ENCODE measurements at regions not wholly inside any gene's neighbourhood (a gene's known extent, or its start where the extent isn't known, plus 50 kb on each side); places are given as distances from the start of the nearest gene placed in this dataset.
A peak's percentile ranks its signal among the peaks of the same experiment; 100 is the strongest.

DNA sequence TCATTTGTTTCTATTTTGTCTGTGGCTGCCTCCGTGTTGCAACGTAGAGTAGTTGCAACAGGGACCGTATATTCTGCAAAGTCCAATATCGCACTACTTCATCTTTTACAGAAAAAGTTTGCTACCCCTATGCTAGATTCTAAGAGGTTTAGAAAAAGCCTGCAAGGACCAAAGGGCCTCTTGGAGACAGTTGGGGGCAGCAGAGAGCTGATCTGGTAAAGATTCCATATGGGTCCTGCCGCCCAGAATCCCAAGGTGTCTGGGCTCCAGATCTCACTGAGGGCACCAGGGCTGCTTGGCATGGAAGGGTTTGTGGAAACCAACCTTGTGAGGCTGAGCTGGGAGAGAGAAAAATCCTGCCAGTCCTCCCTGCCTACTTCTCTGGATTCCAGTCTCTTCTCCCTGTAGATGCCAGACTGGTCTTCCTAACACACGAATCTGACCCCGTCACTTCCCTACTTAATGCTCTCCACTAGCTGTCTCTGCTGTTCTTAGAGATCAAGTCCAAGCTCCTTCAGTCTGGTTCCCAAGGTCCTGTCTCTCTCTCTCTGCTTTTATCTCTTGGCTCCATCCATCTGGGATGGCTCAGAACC lies 74.6 kb downstream of the GLRX5 start:
- TF ChIP-seq, protein P1, sequence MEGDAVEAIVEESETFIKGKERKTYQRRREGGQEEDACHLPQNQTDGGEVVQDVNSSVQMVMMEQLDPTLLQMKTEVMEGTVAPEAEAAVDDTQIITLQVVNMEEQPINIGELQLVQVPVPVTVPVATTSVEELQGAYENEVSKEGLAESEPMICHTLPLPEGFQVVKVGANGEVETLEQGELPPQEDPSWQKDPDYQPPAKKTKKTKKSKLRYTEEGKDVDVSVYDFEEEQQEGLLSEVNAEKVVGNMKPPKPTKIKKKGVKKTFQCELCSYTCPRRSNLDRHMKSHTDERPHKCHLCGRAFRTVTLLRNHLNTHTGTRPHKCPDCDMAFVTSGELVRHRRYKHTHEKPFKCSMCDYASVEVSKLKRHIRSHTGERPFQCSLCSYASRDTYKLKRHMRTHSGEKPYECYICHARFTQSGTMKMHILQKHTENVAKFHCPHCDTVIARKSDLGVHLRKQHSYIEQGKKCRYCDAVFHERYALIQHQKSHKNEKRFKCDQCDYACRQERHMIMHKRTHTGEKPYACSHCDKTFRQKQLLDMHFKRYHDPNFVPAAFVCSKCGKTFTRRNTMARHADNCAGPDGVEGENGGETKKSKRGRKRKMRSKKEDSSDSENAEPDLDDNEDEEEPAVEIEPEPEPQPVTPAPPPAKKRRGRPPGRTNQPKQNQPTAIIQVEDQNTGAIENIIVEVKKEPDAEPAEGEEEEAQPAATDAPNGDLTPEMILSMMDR (IDR thresholded peaks at IDR 0.05; ENCODE audit: low read depth, low read length): peak; percentile 79
- TF ChIP-seq POLR2A (IDR thresholded peaks at IDR 0.05; ENCODE audit: extremely low read depth, insufficient read length): no peak
- H3K4me3 ChIP-seq (ENCODE audit: low read depth, low read length): no peak overlapping the region
- DNase-seq (ENCODE audit: low read depth): peak; percentile 50

DNA sequence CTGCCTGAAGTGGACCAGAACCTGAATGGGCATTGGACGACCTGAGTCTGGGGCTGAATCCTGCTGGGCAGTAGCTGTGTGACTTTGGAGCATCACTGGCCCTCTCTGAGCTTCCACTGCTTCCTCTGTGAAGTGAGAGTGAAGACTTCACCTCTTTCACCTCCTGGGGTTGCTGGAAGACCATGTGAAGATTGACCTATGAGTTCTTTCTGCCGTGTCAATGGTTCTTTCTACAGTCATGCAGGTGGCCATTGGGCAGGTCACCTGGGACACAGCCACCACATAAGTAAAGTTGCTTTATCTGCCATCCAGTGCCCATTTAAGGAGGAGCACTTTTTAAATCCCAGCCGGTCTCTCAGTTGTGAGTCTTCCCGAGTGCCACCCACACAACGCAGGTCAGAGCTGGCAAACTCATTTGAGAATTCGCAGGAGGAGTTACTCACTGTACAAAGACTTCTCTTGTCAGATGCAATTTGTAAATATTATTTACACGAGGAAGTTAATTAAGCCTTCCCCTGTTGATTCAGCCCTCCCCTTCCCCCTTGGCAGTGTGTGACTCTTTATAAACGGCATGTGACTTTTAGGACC lies 74.8 kb upstream of the TCL1B start:
- DNase-seq (ENCODE audit: low read depth): no peak
- no peak overlapping the region for H3K4me3 ChIP-seq (ENCODE audit: low read depth, low read length)
- TF ChIP-seq, protein P2, sequence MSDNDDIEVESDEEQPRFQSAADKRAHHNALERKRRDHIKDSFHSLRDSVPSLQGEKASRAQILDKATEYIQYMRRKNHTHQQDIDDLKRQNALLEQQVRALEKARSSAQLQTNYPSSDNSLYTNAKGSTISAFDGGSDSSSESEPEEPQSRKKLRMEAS (IDR thresholded peaks at IDR 0.05; ENCODE audit: low read depth, low read length): no peak
- TF ChIP-seq MYC (IDR thresholded peaks at IDR 0.05; ENCODE audit: low read depth, low read length) (no peak), POLR2A (IDR thresholded peaks at IDR 0.05; ENCODE audit: extremely low read depth, insufficient read length) (no peak)
- TF ChIP-seq, protein P1 (IDR thresholded peaks at IDR 0.05; ENCODE audit: low read depth, low read length): no peak

DNA sequence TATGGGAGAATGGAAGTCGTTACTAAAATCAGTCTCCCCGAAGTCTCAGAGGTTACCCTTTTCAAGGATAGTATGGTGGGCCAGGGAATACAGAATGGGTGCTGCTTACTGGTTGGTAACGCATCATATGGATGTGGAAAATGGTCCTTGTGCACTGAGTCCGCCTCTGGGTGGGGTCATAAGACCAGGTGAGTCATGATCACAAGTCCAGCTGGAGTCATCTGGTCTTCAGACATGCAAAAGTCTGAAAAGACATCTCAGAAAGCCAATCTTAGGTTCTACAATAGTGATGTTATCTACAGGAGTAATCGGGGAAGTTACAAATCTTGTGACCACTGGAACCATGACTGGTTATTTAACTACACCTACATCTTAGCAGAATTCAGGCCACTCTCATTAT lies 71.9 kb upstream of the TCL1B start:
- no peak for DNase-seq (ENCODE audit: low read depth)
- TF ChIP-seq POLR2A (IDR thresholded peaks at IDR 0.05; ENCODE audit: extremely low read depth, insufficient read length) (no peak), MYC (IDR thresholded peaks at IDR 0.05; ENCODE audit: low read depth, low read length) (no peak)
- TF ChIP-seq, protein P2 (IDR thresholded peaks at IDR 0.05; ENCODE audit: low read depth, low read length): no peak
- TF ChIP-seq, protein P1 (IDR thresholded peaks at IDR 0.05; ENCODE audit: low read depth, low read length): no peak
- H3K4me3 ChIP-seq (ENCODE audit: low read depth, low read length): no peak overlapping the region

DNA sequence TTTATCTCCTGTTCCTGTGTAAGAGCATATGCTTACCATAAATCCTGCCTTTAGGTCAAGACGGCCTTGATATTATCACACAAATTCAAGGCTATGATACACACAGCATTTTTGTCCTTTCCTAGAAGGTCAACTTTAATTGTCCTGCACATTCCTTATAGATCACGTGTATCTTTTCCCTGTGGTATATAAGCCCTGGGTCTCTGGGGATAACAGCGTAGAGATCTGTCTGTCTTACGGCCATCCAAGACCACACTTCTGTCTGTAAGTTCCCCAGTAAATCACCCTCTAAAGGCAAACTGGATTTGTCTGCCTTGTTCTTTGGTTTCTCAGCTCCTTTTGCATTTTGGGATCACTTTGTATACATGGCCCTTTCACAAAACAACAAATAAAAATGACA lies 69.5 kb upstream of the TCL1B start:
- TF ChIP-seq, protein P1 (IDR thresholded peaks at IDR 0.05; ENCODE audit: low read depth, low read length): no peak
- TF ChIP-seq POLR2A (IDR thresholded peaks at IDR 0.05; ENCODE audit: extremely low read depth, insufficient read length) (no peak), MYC (IDR thresholded peaks at IDR 0.05; ENCODE audit: low read depth, low read length) (no peak)
- TF ChIP-seq, protein P2 (IDR thresholded peaks at IDR 0.05; ENCODE audit: low read depth, low read length): no peak
- no peak for DNase-seq (ENCODE audit: low read depth)
- H3K4me3 ChIP-seq (ENCODE audit: low read depth, low read length): no peak overlapping the region

DNA sequence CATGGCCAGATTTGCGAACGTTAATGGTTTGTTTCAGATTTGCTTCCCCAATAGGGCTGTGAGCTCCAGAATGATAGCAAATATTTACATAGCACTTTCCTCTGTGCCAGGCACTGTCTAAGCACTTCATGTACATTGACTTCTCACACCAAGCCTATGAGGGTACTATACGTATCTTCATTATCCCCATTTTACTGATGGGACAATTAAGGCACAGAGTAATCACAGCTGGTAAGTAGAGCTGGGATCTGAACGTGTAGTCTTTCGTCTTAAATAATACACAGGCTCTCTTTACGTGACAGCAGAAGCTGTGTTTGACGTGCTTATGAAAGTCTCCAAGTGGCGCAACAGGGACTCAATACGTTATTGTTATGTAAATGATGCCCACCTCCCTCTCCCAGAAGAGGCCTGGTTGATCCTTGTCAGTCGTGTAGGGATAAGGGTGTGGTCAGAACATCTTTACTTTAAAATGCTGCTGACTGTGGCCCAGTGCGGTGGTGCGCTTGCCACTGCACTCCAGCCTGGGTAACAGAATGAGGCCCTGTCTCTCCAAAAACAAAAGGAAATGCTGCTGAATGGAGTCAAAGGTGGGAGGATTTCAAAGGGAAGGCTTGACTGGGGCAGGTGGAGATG lies 66.3 kb upstream of the TCL1B start:
- H3K4me3 ChIP-seq (ENCODE audit: low read depth, low read length): no peak overlapping the region
- TF ChIP-seq MYC (IDR thresholded peaks at IDR 0.05; ENCODE audit: low read depth, low read length) (no peak), POLR2A (IDR thresholded peaks at IDR 0.05; ENCODE audit: extremely low read depth, insufficient read length) (no peak)
- DNase-seq (ENCODE audit: low read depth): no peak

DNA sequence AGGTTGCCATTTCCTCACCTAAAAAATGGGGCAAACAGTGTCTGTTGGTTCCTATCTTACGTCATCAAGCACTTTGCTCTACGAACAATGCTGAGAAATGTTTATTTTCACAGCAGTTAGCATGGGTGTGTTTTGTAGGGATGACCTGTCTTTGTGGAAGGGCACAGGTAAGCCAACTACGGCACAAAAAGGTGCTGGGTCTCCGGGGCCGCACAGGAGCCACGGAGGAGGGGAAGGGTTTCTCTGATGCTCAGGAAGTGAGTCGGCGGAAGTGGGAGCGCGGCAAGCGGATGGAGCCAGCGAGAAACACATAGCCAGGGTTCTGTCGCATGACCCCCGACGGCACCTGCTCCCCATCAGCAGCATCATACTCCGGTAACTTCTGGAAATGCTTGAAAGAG lies 65.6 kb upstream of the TCL1B start:
- TF ChIP-seq POLR2A (IDR thresholded peaks at IDR 0.05; ENCODE audit: extremely low read depth, insufficient read length) (no peak), MYC (IDR thresholded peaks at IDR 0.05; ENCODE audit: low read depth, low read length) (no peak)
- TF ChIP-seq, protein P2 (IDR thresholded peaks at IDR 0.05; ENCODE audit: low read depth, low read length): no peak
- TF ChIP-seq, protein P1 (IDR thresholded peaks at IDR 0.05; ENCODE audit: low read depth, low read length): no peak
- no peak for DNase-seq (ENCODE audit: low read depth)
- no peak overlapping the region for H3K4me3 ChIP-seq (ENCODE audit: low read depth, low read length)

All from NB4 (cell line).